A673 (cell line): ENCODE measurements at regions not wholly inside any gene's neighbourhood (a gene's known extent, or its start where the extent isn't known, plus 50 kb on each side); places are given as distances from the start of the nearest gene placed in this dataset.

Experiments used
- CTCF ChIP-seq: fragments of 300-800, 200-600 bp; sonication (generic); conservative IDR thresholded peaks from 2 replicates; pipeline ENCODE4 v1.5.1; 2017; ENCODE audit warnings: low read depth, mild to moderate bottlenecking, antibody characterized with exemption, low read length, moderate library complexity, mixed read lengths
- EZH2 ChIP-seq: fragments of 200-600 bp; sonication (generic); IDR thresholded peaks from 2 replicates; pipeline ENCODE4 v1.6.1; 2017; ENCODE audit warnings: borderline replicate concordance, low read depth, mild to moderate bottlenecking, mixed read lengths, antibody characterized with exemption, low read length; ENCODE audit not compliant: poor library complexity, severe bottlenecking

- TF ChIP-seq CTCF = no peak
- TF ChIP-seq EZH2 = no peak
These were observed 515.5 kb downstream of the DMAC1 start for GRCh38 chr9:7284117-7284516.
